ENCODE measurements at regions not wholly inside any gene's neighbourhood (a gene's known extent, or its start where the extent isn't known, plus 50 kb on each side); places are given as distances from the start of the nearest gene placed in this dataset.

DNA sequence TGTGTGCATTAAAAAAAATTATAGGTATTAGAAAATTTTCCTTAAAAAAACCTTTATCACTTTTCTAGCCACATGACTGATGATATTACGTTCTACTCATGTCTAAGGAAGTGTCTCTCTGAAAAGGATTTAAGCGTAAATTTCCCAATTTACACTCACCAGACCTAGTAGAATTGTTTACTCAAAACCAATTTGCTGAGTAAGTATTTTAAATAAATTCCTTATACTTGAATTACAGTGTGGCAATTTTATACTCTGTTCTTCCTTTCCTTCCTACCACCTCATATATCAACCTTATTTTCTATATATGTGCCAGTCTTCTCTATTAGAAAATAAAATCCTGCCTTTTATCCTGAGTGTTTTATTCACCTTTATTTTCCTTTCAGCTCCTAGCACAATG, 1035.1 kb downstream of the TRHDE start:
- TF ChIP-seq, protein P1, sequence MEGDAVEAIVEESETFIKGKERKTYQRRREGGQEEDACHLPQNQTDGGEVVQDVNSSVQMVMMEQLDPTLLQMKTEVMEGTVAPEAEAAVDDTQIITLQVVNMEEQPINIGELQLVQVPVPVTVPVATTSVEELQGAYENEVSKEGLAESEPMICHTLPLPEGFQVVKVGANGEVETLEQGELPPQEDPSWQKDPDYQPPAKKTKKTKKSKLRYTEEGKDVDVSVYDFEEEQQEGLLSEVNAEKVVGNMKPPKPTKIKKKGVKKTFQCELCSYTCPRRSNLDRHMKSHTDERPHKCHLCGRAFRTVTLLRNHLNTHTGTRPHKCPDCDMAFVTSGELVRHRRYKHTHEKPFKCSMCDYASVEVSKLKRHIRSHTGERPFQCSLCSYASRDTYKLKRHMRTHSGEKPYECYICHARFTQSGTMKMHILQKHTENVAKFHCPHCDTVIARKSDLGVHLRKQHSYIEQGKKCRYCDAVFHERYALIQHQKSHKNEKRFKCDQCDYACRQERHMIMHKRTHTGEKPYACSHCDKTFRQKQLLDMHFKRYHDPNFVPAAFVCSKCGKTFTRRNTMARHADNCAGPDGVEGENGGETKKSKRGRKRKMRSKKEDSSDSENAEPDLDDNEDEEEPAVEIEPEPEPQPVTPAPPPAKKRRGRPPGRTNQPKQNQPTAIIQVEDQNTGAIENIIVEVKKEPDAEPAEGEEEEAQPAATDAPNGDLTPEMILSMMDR (IDR thresholded peaks at IDR 0.05), result no peak
- TF ChIP-seq POLR2A (IDR thresholded peaks at IDR 0.05), result no peak
- no peak for TF ChIP-seq EP300 (IDR thresholded peaks at IDR 0.05)
- no peak for TF ChIP-seq POLR2AphosphoS5 (IDR thresholded peaks at IDR 0.05)

Measured in suprapubic skin (tissue), 4 donors.